ENCODE measurements at regions not wholly inside any gene's neighbourhood (a gene's known extent, or its start where the extent isn't known, plus 50 kb on each side); places are given as distances from the start of the nearest gene placed in this dataset.

DNA sequence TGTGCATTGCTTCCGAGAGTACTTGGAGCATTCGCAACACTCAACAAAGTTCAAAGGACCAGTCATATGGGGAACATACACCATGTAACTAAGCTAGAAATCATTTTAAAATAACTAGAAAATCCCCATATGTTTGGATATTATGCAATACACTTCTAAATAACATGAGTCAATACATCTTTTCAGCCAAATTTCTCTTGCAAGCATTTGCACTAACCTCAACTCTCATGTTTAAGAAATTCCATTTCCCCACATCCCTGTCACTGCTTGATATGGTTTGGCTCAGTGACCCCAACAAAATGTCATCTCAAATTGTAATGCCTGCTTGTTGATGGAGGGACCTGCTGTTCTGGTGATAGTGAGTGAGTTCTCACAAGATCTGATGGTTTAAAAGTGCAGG, 85.7 kb upstream of the CST7 start:
- H3K4me1 ChIP-seq: no peaks in the 10 kb centered on the region
- H3K36me3 ChIP-seq: no peaks in the 10 kb centered on the region
- no peaks in the 10 kb centered on the region for H3K27me3 ChIP-seq
- intact Hi-C loops (cut with DNase I): no loop called here
- H3K4me3 ChIP-seq: no peak overlapping the region
- no peak for DNase-seq (ENCODE audit: low spot score in 2 of 2)
- no peaks in the 10 kb centered on the region for H3K9me3 ChIP-seq
- TF ChIP-seq, protein P1, sequence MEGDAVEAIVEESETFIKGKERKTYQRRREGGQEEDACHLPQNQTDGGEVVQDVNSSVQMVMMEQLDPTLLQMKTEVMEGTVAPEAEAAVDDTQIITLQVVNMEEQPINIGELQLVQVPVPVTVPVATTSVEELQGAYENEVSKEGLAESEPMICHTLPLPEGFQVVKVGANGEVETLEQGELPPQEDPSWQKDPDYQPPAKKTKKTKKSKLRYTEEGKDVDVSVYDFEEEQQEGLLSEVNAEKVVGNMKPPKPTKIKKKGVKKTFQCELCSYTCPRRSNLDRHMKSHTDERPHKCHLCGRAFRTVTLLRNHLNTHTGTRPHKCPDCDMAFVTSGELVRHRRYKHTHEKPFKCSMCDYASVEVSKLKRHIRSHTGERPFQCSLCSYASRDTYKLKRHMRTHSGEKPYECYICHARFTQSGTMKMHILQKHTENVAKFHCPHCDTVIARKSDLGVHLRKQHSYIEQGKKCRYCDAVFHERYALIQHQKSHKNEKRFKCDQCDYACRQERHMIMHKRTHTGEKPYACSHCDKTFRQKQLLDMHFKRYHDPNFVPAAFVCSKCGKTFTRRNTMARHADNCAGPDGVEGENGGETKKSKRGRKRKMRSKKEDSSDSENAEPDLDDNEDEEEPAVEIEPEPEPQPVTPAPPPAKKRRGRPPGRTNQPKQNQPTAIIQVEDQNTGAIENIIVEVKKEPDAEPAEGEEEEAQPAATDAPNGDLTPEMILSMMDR (IDR thresholded peaks at IDR 0.05): no peak
- H3K27ac ChIP-seq: no peak overlapping the region

DNA sequence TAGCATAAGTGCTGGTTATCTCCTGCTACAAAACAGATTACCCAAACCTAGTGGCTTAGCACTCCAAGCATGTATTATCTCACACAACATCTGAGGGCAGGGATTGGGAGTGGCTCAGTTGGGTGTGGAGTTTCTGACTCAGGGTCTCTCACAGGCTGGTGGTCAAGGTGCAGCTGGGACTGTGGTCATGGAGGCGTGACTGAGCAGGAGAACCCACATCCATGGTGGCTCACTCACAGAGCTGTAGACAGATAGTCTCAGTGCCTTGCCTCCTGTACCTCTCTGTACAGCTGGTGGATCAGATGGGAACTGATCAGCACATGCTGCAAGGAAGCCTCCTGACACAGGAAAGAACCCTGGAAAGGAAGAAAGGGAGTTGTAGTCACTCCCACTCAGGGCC, 83.1 kb upstream of the CST7 start:
- Histone ChIP-seq H3K36me3 (no peaks in the 10 kb centered on the region), H3K4me3 (no peak overlapping the region), H3K27ac (no peak overlapping the region), H3K9me3 (no peaks in the 10 kb centered on the region), H3K27me3 (no peaks in the 10 kb centered on the region), H3K4me1 (no peaks in the 10 kb centered on the region)
- TF ChIP-seq, protein P1 (IDR thresholded peaks at IDR 0.05): no peak
- intact Hi-C loops (cut with DNase I): no loop called here
- DNase-seq (ENCODE audit: low spot score in 2 of 2): no peak

DNA sequence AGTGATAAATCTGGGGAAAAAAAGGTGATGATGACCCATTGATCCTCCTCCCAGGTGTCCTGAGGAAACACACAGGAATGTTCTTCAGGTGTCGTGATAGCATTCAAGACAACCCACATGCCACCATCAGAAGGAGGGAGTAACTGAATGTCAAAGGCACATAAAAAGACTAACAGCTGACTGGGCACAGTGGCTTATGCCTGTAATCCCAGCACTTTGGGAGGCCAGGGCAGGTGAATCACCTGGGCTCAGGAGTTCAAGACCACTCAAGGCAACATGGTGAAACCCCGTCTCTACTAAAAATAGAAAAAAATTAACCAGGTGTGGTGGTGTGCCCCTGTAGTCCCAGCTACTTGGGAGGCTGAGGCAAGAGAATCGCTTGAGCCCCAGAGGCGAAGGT, 82.3 kb upstream of the CST7 start:
- Histone ChIP-seq H3K36me3 (no peaks in the 10 kb centered on the region), H3K27me3 (no peaks in the 10 kb centered on the region), H3K27ac (no peak overlapping the region), H3K4me3 (no peak overlapping the region), H3K4me1 (no peaks in the 10 kb centered on the region), H3K9me3 (no peaks in the 10 kb centered on the region)
- intact Hi-C loops (cut with DNase I): no loop called here
- DNase-seq (ENCODE audit: low spot score in 2 of 2): no peak
- TF ChIP-seq, protein P1 (IDR thresholded peaks at IDR 0.05): no peak

DNA sequence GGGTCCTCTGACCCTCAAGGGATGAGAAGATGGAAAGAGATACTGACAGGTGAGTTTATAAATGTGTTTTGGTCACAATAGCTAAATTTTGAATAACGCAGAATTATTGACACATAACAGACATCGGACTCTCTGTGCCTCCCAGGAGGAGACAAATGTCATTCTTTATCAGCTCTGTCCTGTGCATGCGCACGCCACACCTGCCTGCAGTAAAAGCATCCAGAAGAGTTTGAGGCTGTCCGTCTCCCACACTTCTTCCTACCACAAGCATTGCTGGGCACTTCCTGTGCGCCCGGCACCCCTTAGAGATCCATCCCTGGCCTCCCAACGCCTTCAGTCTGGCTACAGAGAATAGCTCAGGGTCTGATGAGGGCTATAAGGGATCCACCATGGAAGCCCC, 81.5 kb upstream of the CST7 start:
- Histone ChIP-seq H3K4me1 (no peaks in the 10 kb centered on the region), H3K27me3 (no peaks in the 10 kb centered on the region), H3K27ac (no peak overlapping the region), H3K9me3 (no peaks in the 10 kb centered on the region), H3K4me3 (no peak overlapping the region), H3K36me3 (no peaks in the 10 kb centered on the region)
- DNase-seq (ENCODE audit: low spot score in 2 of 2): no peak
- intact Hi-C loops (cut with DNase I): no loop called here
- TF ChIP-seq, protein P1 (IDR thresholded peaks at IDR 0.05): no peak

DNA sequence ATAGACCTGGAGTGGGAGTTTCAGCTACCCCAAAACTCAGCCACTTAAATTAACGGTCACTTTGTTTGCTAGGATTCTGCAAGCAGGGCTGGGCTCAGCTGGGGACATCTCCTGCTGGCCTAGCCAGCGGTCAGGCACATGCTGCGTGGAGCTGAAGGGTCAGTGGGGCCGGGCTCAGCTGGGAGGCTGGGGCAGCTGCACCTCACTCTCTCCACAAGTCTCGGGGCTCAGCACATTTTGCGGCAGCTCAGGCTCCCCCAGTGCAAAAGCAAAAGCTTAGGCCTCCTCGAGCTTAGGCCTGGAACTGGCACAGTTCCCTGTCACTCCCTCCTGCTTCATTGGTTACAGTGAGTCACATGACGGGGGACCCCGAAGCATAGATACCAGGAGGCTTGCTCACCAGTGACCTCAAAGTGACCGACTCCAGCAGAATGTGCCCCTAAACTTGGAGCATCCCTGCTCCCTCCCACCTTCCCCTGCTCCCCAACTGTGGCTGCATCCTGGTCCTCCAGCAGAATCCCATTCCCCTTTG, 80.6 kb upstream of the CST7 start:
- TF ChIP-seq, protein P1 (IDR thresholded peaks at IDR 0.05): no peak
- no peak for DNase-seq (ENCODE audit: low spot score in 2 of 2)
- Histone ChIP-seq H3K27ac (no peak overlapping the region), H3K27me3 (no peaks in the 10 kb centered on the region), H3K9me3 (no peaks in the 10 kb centered on the region), H3K36me3 (no peaks in the 10 kb centered on the region), H3K4me1 (no peaks in the 10 kb centered on the region), H3K4me3 (no peak overlapping the region)
- intact Hi-C loops (cut with DNase I): no loop called here

DNA sequence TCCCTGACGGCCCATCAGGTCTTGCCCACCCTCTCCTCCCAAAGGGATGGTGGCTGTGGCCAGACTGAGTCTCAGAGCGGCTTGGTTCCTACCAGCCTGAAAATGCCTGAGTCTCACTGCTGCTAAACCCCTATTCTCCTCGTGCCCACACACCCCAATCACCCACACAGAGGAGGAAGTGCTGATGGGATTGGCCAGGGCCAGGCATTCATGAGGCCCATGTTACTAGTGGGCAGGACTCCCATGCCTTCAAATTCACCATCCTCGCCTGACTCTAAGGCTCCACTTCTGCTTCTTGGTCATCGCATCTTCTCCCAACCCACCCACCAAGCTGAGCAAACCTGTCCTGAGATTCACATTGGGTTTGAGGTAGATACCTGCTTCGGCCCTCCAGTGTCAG, 80.1 kb upstream of the CST7 start:
- TF ChIP-seq, protein P1 (IDR thresholded peaks at IDR 0.05): no peak
- no peak overlapping the region for H3K27ac ChIP-seq
- intact Hi-C loops (cut with DNase I): no loop called here
- H3K4me3 ChIP-seq: no peak overlapping the region
- no peaks in the 10 kb centered on the region for H3K27me3 ChIP-seq
- no peaks in the 10 kb centered on the region for H3K9me3 ChIP-seq
- DNase-seq (ENCODE audit: low spot score in 2 of 2): no peak
- no peaks in the 10 kb centered on the region for H3K36me3 ChIP-seq
- no peaks in the 10 kb centered on the region for H3K4me1 ChIP-seq
